ENCODE measurements at regions not wholly inside any gene's neighbourhood (a gene's known extent, or its start where the extent isn't known, plus 50 kb on each side); places are given as distances from the start of the nearest gene placed in this dataset.

- TF ChIP-seq ZNF280A (IDR thresholded peaks at IDR 0.05; ENCODE audit: low read depth, partially characterized antibody) (no peak), ZBTB9 (CRISPR knock-in tag; IDR thresholded peaks at IDR 0.05) (no peak), DPF2 (IDR thresholded peaks at IDR 0.05) (no peak), MAX (CRISPR knock-in tag; IDR thresholded peaks at IDR 0.05) (no peak), SRSF9 (IDR thresholded peaks at IDR 0.05; ENCODE audit: borderline replicate concordance, low read depth, low read length) (no peak), HMBOX1 (IDR thresholded peaks at IDR 0.05) (no peak)
Measured at GRCh38 chr11:26943636-26944035, 50.3 kb upstream of the FIBIN start (continued).

Data from K562 (cell line).